Right renal cortex interstitium (tissue), 3 donors: ENCODE measurements at regions not wholly inside any gene's neighbourhood (a gene's known extent, or its start where the extent isn't known, plus 50 kb on each side); places are given as distances from the start of the nearest gene placed in this dataset.
A peak's percentile ranks its signal among the peaks of the same experiment; 100 is the strongest.

ENCODE experiments used
- DNase-seq, 3 donors: peaks; one replicate each; pipeline ENCODE4 v3.0.0-alpha.2; 2013; ENCODE audit warnings: low read depth in 3 of 3, low spot score in 2 of 3

GRCh38 chr2:238731961-238732360 is 115.9 kb upstream of the TWIST2 start:
- DNase-seq, result no peak

GRCh38 chr2:238738917-238739316 is 109.0 kb upstream of the TWIST2 start:
- no peak for DNase-seq

- DNase-seq, result no peak
Measured at GRCh38 chr2:238739668-238740067, 108.2 kb upstream of the TWIST2 start.

GRCh38 chr2:238741277-238741676 is 106.6 kb upstream of the TWIST2 start:
- no peak for DNase-seq

- no peak for DNase-seq
Measured at GRCh38 chr2:238742066-238742465, 105.8 kb upstream of the TWIST2 start.

- DNase-seq, result no peak
Measured at GRCh38 chr2:238742664-238743063, 105.2 kb upstream of the TWIST2 start.

- no peak for DNase-seq
Measured at GRCh38 chr2:238743243-238744065, 104.4 kb upstream of the TWIST2 start.

GRCh38 chr2:238744951-238745350 is 102.9 kb upstream of the TWIST2 start:
- no peak for DNase-seq

- DNase-seq, result no peak
Measured at GRCh38 chr2:238745997-238746396, 101.9 kb upstream of the TWIST2 start.

GRCh38 chr2:238747114-238747513 is 100.8 kb upstream of the TWIST2 start:
- DNase-seq, result no peak

- no peak for DNase-seq
Measured at GRCh38 chr2:238747557-238747956, 100.3 kb upstream of the TWIST2 start.

- no peak for DNase-seq
Measured at GRCh38 chr2:238750212-238750904, 97.5 kb upstream of the TWIST2 start.

- DNase-seq, result no peak
Measured at GRCh38 chr2:238754259-238754658, 93.6 kb upstream of the TWIST2 start.

- DNase-seq, result peak in 1 of 3 donors; percentile 42
Measured at GRCh38 chr2:238761868-238762267, 86.0 kb upstream of the TWIST2 start.

- no peak for DNase-seq
Measured at GRCh38 chr2:238763471-238763995, 84.4 kb upstream of the TWIST2 start.

GRCh38 chr2:238765590-238765989 is 82.3 kb upstream of the TWIST2 start:
- DNase-seq, result no peak

- DNase-seq, result no peak
Measured at GRCh38 chr2:238771218-238771617, 76.7 kb upstream of the TWIST2 start.

- DNase-seq, result no peak
Measured at GRCh38 chr2:238771639-238772038, 76.2 kb upstream of the TWIST2 start.

- DNase-seq, result no peak
Measured at GRCh38 chr2:238772635-238773297, 75.1 kb upstream of the TWIST2 start.

- DNase-seq, result no peak
Measured at GRCh38 chr2:238773472-238773871, 74.4 kb upstream of the TWIST2 start.

GRCh38 chr2:238774071-238774470 is 73.8 kb upstream of the TWIST2 start:
- no peak for DNase-seq
